Adipose tissue (tissue), 3 donors: ENCODE measurements at regions not wholly inside any gene's neighbourhood (a gene's known extent, or its start where the extent isn't known, plus 50 kb on each side); places are given as distances from the start of the nearest gene placed in this dataset.
"Not testable (repeated sequence)": the region's sequence is repeated elsewhere in the genome, so short reads cannot be mapped to it uniquely, and the experiment has no call there.

Experiments used
- H3K27ac ChIP-seq: one replicate; pipeline ENCODE4 v1.5.1; 2013; ENCODE audit warnings: low read depth, low read length
- WGBS, 3 donors: extraction: QIAGEN DNeasy Blood & Tissue Kit; methylation state at CpG; one replicate each; pipeline ENCODE4 v1.1.7; 2013; 5-methylcytosine and 5-hydroxymethylcytosine counted together
- donor health status: healthy with polysubstance abuse.
- donor health status: Bipolar disorder and iron deficiency.
- donor health status: healthy.

DNA sequence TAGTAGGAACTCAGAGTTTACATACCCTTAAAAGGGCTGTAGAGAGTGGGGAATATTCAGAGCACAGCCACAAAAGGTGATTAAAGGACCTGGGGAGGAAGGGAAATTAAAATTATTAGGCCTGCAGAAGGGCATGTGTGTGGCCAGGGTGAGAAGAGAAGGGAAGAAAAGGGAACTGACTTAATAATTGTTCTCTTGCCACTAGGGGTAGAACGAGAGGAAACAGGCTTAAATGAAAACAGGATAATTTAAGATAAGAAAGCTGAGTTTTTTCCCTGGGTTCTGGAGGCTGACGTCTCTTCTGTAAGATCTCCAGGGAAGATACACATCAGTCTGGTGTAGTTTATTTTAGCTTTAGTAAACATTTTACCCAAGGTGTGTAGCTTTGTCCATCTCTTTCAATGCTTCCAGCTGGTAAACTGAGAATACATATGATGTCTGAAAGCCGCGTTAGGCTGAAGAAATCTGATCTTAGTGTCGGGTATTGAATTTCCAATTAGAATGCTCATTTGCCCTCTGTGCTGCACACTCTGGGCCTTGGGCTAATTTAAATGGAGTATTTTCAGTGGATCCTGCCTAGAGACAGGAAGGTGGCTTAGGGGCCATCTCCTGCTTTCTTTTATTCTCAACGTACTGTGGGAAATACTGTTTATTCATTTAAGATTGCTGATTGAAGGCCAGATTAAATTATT, 416.8 kb downstream of the TMEM38B start:
- WGBS, 3 donors: 26 to 51% (median 45%) methylated on average over 6 of the region's 6 CpGs
- H3K27ac ChIP-seq: no peak overlapping the region

DNA sequence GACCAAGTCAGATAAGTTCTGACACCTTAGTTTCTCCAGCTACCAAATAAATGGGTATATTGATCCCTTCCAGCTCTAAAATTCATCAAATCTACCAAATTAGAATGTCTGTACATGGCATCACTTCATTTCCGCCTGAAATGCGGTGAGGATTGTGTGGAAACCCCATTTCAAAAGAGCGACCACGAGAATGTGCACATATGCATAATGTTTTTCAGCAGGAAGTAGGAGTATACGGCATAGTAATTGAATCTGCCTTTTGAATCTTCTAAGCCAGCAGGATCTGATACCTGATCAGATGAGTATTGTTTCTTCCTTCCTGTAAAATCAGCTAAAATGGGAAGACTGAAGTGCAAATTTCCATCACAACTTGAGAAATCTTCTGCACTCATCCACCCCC, 418.6 kb downstream of the TMEM38B start:
- H3K27ac ChIP-seq: no peak overlapping the region
- WGBS, 3 donors: 62 to 78% (median 75%) methylated on average over 5 of the region's 5 CpGs

DNA sequence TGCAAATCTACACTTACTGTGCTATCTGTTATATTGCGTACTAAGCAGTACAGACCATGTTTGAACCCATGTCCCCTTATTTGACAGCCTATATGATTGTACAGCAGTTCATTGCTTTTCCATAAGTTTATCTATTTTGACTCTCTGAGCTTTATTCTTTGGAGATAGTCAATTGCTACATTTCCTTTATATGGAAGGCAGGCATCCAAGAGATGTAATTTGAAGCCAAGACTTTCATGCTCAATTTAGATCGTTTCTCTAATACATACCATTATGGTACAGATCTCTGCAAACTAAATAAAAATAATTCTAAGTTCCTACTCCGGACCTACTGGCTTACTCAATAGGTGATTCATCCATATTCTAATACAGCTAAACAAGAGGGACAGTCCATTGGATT, 424.8 kb downstream of the TMEM38B start:
- no peak overlapping the region for H3K27ac ChIP-seq
- WGBS, 3 donors: 66 to 75% (median 74%) methylated on average over 3 of the region's 3 CpGs

DNA sequence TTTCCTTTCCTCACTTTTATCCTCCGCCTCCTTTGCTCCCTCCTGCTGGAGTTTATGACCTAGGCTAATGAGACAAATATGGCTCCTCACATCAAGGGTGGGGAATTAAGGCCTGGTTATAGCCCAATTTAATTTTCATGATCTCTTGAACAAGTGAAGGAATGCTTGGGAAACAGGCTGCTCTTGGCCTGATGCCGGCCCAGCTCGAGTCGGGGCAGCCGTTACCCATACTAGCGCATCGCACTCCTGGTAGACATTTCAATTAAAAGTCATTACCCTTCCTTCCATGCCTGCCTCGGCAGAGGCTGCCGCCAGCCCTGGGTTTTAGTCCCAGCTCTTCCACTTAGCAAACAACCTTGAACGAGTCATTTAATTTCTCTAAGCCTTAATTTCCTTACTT, 425.7 kb downstream of the TMEM38B start:
- H3K27ac ChIP-seq: no peak overlapping the region
- WGBS, 3 donors: 86 to 94% (median 86%) methylated on average over 10 of the region's 10 CpGs

DNA sequence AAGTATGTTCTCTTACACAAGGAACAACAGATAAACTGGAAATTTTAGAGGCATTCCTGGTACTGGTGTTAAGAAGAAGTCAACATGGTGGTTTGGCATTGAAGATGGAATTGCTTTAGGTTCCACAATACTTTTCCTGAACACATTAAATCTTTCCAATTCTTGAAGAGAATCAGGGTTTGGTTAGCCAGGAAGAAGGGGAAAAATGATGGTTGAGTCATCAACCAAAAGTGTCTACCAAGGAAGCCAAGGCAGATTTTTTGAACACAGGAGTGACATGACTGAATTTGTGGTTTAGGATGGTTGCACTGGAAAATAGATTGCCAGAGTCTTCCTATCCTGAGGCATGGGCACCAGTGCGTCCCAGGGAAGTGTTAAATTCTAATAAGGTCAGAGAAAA, 433.4 kb downstream of the TMEM38B start:
- H3K27ac ChIP-seq: no peak overlapping the region
- 66 to 78% (median 76%) methylated on average over 1 of the region's 1 CpG for whole genome bisulfite sequencing, 3 donors

DNA sequence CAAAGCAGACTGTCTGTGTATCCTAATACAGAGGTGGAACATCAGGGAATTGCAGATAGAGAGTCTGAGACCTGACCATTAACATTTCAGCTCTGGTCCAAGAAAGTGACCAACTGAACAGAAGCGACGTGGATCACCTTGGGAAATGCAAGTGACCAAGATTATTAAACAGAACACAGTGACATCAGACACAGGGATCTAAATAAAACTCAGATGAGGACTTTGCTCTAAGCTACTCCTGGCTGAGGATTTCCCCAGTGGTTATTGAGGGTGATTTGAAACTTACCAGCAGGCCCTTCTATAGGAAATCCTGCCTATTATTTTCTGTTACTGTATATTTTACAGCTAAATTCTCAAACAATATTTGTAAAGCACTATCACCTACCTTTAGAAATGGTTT, 436.0 kb downstream of the TMEM38B start:
- no peak overlapping the region for H3K27ac ChIP-seq
- WGBS, 3 donors: 70 to 94% (median 89%) methylated on average over 2 of the region's 2 CpGs

DNA sequence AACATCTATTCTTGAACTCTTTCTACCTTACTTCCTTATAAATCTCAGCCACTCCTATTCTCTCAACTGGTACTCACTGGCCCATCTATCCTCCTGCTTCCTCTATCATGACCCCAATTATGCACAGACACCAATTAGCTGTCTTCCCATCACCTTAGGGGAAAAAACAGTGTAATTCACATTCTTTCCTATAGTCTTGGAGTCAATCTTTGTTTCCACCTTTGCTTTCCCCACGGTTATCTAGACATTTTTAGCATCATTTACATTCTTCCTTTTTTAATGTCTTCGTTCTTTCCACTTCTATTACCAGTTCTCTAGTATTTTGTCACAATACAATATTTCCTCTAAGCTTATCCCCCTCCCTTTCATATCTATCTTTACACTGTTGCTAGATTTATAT, 449.4 kb downstream of the TMEM38B start:
- WGBS, 3 donors: 49 to 81% (median 77%) methylated on average over 2 of the region's 2 CpGs
- H3K27ac ChIP-seq: no peak overlapping the region

DNA sequence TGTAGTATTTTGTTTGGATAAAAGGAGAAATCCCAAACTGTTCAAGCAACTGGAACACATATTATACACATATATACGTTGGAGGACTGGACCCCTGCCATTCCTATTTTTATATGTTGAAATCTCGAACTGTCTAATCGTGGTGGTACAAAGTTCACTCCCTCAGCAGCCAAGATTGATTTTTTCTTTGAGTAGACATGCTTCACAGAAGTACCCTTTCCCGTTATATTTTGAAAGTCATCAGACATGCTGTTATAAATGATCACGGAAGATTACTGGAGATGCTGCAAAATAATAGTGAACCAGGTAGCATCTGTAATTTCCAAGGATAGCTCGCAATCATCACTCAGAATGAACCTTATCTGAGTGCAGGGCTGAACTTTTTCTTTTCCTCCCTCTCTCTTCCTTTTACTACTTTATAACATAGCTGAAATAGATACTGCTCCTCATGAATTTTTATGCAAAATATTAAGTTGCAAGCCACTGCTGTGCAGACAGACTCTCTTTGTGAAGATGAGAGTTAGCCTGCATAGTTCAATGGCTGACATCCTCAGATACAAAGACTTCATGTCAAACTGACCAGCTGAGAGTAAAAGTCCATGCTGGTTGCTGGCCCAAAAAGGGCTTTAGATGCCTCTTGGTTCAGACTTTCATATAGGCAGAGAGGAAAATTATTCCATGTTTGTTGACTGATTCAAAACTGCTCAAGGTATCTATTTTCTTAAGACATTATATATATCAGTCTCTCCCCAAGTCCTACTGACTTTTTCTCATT, 451.9 kb downstream of the TMEM38B start:
- H3K27ac ChIP-seq: no peak overlapping the region
- WGBS, 3 donors: 38 to 66% (median 64%) methylated on average over 6 of the region's 6 CpGs

DNA sequence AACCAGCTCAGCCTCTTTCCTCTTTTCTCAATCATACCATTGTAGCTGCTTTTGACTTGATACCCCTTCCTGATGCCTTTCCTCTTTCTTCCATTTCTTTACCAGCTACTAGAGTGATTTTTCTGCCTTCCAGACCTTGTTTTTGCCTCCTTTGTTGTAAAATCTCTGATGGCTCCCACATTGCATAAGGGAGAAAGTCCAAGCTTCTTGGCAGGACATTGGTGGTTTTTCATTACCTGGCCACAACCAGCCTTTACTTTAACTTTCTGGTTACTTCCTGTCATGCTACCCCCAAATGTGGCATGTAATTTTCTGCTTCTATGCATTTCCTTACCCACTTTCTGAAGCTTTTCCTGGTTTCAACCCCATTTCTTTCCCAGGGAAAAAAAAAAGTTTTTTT, 452.5 kb downstream of the TMEM38B start:
- H3K27ac ChIP-seq: no peak overlapping the region

DNA sequence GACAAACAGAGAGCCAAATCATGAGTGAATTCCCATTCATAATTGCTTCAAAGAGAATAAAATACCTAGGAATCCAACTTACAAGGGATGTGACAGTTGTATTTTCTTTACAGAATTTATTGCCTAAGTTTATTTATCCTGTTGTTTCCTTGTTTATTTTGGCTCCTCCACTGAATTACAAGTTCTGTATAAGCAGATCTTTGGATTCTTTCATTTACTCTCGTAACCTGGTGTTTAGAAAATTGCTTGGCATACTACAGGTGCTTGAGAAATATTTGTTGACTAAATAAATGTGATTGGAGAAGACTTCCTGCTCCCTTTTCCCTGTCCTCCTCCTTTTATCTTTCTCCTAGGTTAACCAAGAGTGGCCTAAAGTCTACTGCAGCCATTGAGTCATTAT, 455.6 kb downstream of the TMEM38B start:
- H3K27ac ChIP-seq: no peak overlapping the region
- 24 to 76% (median 70%) methylated on average over 1 of the region's 1 CpG for WGBS, 3 donors

DNA sequence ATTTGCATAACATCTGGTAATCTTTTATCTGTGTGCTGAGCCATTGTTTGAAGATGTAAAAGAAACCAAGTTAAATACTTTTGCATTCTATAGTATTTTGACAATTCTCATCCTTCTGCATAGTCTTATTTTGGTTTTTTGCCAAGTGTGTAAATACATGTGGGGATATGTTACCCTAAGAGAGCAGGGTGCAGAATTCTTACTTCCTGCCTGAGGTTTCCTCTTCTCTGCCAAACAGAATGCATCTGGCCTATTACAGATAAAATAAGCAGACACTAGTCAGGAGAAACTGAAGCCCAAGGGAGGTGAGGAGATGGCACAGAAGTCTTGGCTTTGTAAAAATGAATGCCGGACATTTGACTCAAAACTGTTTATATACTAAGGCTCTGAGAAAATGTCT, 462.1 kb downstream of the TMEM38B start:
- H3K27ac ChIP-seq: no peak overlapping the region
- WGBS, 3 donors: 26 to 81% (median 48%) methylated on average over 1 of the region's 1 CpG

DNA sequence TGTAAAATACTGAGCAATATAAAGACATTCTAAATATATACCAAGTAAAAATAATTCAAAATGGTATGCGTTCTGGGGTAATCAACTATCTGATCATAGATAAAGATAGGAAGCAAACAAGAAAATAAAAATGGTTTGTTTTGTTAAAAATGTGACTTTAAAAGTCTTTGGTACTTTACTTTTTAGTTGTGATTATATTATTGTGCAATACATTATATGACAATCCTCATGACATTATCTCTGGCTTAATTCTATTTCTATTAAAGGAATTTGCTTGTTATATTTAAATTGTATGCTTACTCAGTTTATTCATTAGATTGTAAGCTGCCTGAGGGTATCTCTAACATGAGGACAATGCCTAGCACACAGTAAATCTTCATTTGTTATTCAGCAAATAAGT, 477.9 kb downstream of the TMEM38B start:
- 81 to 96% (median 89%) methylated on average over 1 of the region's 1 CpG for WGBS, 3 donors
- H3K27ac ChIP-seq: no peak overlapping the region

DNA sequence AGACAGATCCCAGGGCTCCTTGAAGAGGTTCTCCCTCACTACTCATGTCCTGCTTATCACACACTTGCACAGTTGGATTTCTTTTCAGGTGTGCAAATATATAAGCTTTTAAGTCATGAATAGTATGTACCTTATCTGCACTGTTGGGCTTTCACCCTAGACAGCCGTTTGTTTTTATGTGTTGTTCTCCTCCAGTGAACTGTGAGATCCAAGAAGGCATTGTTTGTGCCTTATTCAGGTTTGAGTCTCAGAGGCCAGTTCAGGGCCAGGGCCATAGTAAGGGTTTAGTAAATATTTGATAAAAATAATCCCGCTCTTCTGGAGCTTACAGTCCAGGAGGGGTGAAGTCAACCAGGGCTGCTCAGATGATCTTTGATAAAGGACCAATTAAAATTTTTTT, 480.0 kb downstream of the TMEM38B start:
- H3K27ac ChIP-seq: no peak overlapping the region
- WGBS, 3 donors: 42 to 78% (median 76%) methylated on average over 2 of the region's 2 CpGs

DNA sequence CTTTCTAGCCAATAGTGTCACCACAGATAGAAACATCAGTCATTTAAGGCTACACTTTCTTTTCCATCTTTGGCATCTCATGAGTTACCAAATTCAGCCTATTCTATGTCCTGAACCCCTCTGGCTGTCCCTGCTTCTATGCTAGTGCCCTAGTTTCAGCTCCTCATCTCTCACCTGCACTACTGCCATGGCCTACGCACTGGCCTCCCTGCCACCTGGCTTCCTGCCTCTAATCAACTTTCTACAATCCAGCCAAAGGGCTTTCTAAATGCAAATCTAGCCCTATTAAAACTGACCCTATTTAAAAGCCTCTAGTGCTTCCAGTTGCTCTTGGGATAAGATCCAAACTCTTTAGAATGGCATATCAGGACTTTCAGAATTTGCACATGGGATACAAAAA, 482.9 kb downstream of the TMEM38B start:
- no peak overlapping the region for H3K27ac ChIP-seq
- 78 to 96% (median 91%) methylated on average over 1 of the region's 1 CpG for WGBS, 3 donors

DNA sequence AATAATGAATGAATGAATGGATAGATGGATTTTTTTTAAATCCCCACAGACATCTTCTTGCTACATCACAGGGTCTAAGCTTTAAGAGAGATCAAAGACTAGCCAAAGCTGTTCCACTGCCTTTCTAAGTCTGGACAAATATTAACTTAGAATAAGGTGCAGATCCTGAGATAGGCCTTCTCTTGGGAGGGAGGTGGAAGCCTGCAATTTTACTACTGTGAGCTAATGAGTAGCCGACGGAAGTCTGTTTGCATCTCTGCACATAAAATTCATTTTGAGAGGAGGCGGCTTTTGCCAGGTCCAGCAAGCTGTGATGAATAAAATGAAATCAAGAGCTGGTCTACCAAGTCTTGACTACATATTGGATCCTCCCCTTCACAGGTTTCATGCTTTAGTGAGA, 484.9 kb downstream of the TMEM38B start:
- 41 to 96% (median 95%) methylated on average over 3 of the region's 3 CpGs for WGBS, 3 donors
- H3K27ac ChIP-seq: no peak overlapping the region

DNA sequence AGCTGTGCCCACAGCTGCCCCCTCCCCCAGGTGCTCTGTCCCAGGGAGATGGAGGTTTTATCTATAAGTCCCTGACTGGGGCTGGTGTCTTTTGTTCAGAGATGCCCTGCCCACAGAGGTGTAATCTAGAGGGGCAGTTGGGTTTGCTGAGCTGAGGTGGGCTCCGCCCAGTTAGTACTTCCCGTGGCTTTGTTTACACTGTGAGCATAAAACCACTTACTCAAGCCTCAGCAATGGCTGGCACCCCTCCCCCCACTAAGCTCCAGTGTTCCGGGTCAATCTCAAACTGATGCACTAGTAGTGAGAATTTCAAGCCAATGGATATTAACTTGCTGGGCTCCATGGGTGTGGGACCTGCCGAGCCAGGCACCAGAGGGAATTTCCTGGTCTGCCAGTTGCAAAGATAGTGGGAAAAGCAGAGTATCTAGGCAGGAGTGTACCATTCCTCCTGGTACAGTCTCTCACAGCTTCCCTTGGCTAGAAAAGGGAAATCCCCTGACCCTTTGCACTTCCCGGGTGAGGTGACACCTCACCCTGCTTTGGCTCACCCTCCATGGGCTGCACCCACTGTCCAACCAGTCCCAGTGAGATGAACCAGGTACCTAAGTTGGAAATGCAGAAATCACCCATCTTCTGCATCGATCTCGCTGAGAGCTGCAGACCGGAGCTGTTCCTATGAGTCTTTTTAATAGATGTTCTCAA, 509.6 kb downstream of the TMEM38B start:
- WGBS, 3 donors: 66 to 82% (median 80%) methylated on average over 8 of the region's 8 CpGs
- H3K27ac ChIP-seq: not testable (repeated sequence)

DNA sequence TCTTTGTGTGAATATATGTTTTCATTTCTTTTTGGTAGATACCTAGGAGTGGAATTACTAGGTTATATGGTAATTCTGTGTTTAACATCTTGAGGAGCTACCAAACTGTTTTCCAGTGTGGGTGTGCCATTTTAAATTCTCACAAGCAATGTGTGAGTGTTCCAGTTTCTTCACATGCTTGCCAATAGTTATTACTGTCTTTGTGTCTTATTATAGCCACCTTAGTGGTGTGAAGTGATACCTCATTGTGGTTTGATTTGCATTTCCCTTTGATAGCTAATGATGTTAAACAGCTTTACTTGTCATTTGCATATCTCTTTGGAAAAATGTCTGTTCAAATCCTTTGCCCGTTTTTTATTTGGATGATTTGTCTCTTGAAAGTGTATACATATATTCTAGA, 513.0 kb downstream of the TMEM38B start:
- H3K27ac ChIP-seq: no peak overlapping the region
- 57 to 76% (median 68%) methylated on average over 1 of the region's 1 CpG for WGBS, 3 donors

DNA sequence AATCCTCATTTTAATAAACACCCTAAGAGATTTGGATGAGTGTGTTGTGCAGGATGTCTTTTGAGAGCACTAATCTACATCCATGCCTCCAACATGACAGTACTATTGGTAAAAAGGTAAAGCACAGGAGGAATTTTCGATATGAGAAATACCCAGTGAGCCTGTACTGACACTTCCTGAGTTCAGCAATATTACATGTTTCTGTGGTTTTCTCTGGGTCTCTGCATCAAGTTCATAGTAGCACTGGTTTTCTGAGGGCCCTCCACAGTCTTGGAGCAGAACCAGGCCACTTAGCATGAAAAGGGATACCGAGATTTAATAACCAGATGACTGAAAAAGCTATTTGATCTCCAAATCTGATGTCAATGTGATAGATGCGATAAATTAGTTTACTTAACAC, 524.1 kb downstream of the TMEM38B start:
- WGBS, 3 donors: 69 to 72% (median 71%) methylated on average over 3 of the region's 3 CpGs

DNA sequence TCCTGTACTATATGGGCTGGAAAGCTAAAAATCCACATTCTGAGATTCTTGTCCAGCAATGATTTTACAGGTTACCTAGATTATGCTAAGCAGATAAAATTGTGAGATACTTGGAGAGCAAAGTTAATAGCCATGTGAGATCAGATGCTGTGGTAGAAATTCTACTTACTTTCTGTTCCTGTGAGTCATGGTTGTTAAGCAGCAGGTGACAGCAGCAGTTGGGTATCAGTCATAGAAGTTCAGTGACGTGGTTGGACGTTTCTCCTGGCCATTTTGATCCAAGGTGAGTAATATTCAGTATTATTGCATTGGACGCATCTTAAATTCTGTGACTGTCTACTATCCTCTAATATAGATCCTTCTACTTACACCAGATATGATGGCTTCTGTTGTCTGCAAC, 524.5 kb downstream of the TMEM38B start:
- no peak overlapping the region for H3K27ac ChIP-seq
- 63 to 82% (median 76%) methylated on average over 3 of the region's 3 CpGs for whole genome bisulfite sequencing, 3 donors

More for the DNA sequence above, 524.1 kb downstream of the TMEM38B start:
- H3K27ac ChIP-seq: no peak overlapping the region

DNA sequence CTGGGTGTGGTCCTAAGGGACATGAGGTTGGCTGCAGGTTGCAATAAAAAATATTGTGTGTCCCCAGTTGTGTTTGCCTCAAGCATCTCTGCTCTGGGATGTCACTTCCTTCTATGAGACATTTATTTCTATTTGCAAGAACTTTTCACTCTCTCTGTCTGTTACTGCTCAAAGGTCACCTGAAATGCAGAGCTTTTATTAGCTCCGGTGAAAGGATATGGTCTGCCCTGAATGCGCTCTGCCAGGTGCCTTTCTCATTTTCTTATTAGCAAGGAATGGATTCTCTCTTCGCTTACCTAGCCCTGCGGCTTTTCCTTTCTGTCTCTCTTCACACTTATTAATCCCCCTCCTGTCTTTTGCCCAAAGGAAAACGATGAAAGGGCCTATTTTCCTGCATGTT, 526.1 kb downstream of the TMEM38B start:
- no peak overlapping the region for H3K27ac ChIP-seq
- 78 to 86% (median 83%) methylated on average over 5 of the region's 5 CpGs for WGBS, 3 donors
